Stomach (tissue), 8 donors: ENCODE measurements at regions not wholly inside any gene's neighbourhood (a gene's known extent, or its start where the extent isn't known, plus 50 kb on each side); places are given as distances from the start of the nearest gene placed in this dataset.

Experiments
- DNase-seq, 2 donors: peaks; one replicate each; pipeline versions ENCODE4 v3.0.0 to v3.0.0-alpha.2; 2013 to 2019
- H3K27ac ChIP-seq, 5 donors: fragments of 200-600 bp in 4 of 5; sonication (generic) in 4 of 5; one replicate each; pipeline ENCODE4 v1.5.1; 2013 to 2019; ENCODE audit warnings: mild to moderate bottlenecking in 1 of 5, moderate library complexity in 1 of 5
- H3K27me3 ChIP-seq, 3 donors: fragments of 200-600 bp; sonication (generic); one replicate each; pipeline ENCODE4 v1.5.1; 2017 to 2019; ENCODE audit warnings: mixed run types in 1 of 3
- H3K36me3 ChIP-seq, 4 donors: fragments of 200-600 bp; sonication (generic); 1 replicate in 3 of 4; 2 replicates in 1 of 4; pipeline ENCODE4 v1.5.1; 2016 to 2019
- H3K4me1 ChIP-seq, 4 donors: fragments of 200-600 bp; sonication (generic); one replicate each; pipeline ENCODE4 v1.5.1; 2016 to 2019
- H3K4me3 ChIP-seq, 4 donors: fragments of 200-600 bp; sonication (generic) in 3 of 4; one replicate each; pipeline ENCODE4 v1.5.1; 2016 to 2019; ENCODE audit warnings: mild to moderate bottlenecking in 1 of 4
- H3K9me3 ChIP-seq, 4 donors: fragments of 200-600 bp; sonication (generic); one replicate each; pipeline ENCODE4 v1.5.1; 2016 to 2019
- CTCF ChIP-seq, 7 experiments: fragments of 450-650 bp in 4 of 7; fragments of 200-600 bp in 3 of 7; sonication (generic) in 3 of 7; IDR thresholded peaks; one replicate each; pipeline ENCODE4 v1.5.1; 2016 to 2019; ENCODE audit warnings: antibody characterized with exemption in 7 of 7, control low read depth in 2 of 7, mild to moderate bottlenecking in 1 of 7
- EP300 ChIP-seq: sonication (generic); formaldehyde crosslinking; IDR thresholded peaks from one replicate; pipeline ENCODE4 v1.6.1; 2017; ENCODE audit warnings: antibody characterized with exemption
- POLR2A ChIP-seq, 4 donors: fragments of 450-650 bp; IDR thresholded peaks; one replicate each; pipeline ENCODE4 v1.6.1; 2016; ENCODE audit warnings: antibody characterized with exemption in 4 of 4, control low read depth in 2 of 4, mild to moderate bottlenecking in 1 of 4, moderate library complexity in 1 of 4
- POLR2AphosphoS5 ChIP-seq, 3 donors: sonication (generic); formaldehyde crosslinking; IDR thresholded peaks; one replicate each; pipeline ENCODE4 v1.6.1; 2016; ENCODE audit warnings: antibody characterized with exemption in 3 of 3
- WGBS, 5 donors: extraction: QIAGEN DNeasy Blood & Tissue Kit in 3 of 5; methylation state at CpG; one replicate each; pipeline versions ENCODE4 v1.1.5 to v1.1.7; 2013 to 2018; 5-methylcytosine and 5-hydroxymethylcytosine counted together
- intact Hi-C: fragments of 100-400 bp; cut with DNase I; formaldehyde crosslinking; loops from one replicate; pipeline ENCODE4 v1.15.1; 2023; ENCODE audit warnings: low total_unique reads
- donor health status: healthy with polysubstance abuse.
- donor health status: Bipolar disorder and iron deficiency.
- donor health status: healthy.

GRCh38 chr12:77273898-77274297, 208.5 kb upstream of the E2F7 start:
- no peak for DNase-seq
- H3K4me1 ChIP-seq = no peaks in the 10 kb centered on the region
- no peak overlapping the region for H3K27ac ChIP-seq
- H3K9me3 ChIP-seq = no peaks in the 10 kb centered on the region
- WGBS, 5 donors = 50 to 67% (median 62%) methylated on average over 1 of the region's 1 CpG
- no peaks in the 10 kb centered on the region for H3K36me3 ChIP-seq
- TF ChIP-seq POLR2AphosphoS5 (IDR thresholded peaks at IDR 0.05) (no peak), CTCF (IDR thresholded peaks at IDR 0.05) (no peak), EP300 (no peak), POLR2A (IDR thresholded peaks at IDR 0.05) (no peak)
- no peak overlapping the region for H3K4me3 ChIP-seq
- no peaks in the 10 kb centered on the region for H3K27me3 ChIP-seq
- intact Hi-C loops = no loop called here

- H3K27me3 ChIP-seq = no peaks in the 10 kb centered on the region
- WGBS, 5 donors = 19 to 33% (median 19%) methylated on average over 1 of the region's 1 CpG
- no peaks in the 10 kb centered on the region for H3K36me3 ChIP-seq
- no peaks in the 10 kb centered on the region for H3K4me1 ChIP-seq
- no peak overlapping the region for H3K27ac ChIP-seq
- DNase-seq = peak in 1 of 2 donors; percentile 52
- no peak for TF ChIP-seq POLR2AphosphoS5 (IDR thresholded peaks at IDR 0.05)
- no peak for TF ChIP-seq EP300
- TF ChIP-seq CTCF (IDR thresholded peaks at IDR 0.05) = no peak
- TF ChIP-seq POLR2A (IDR thresholded peaks at IDR 0.05) = no peak
- intact Hi-C loops = no loop called here
- H3K9me3 ChIP-seq = no peaks in the 10 kb centered on the region
- H3K4me3 ChIP-seq = no peak overlapping the region
Measured at GRCh38 chr12:77256956-77257355, 191.6 kb upstream of the E2F7 start.

GRCh38 chr12:77253321-77253720, 188.0 kb upstream of the E2F7 start:
- no peak for TF ChIP-seq POLR2A (IDR thresholded peaks at IDR 0.05)
- no peak for TF ChIP-seq CTCF (IDR thresholded peaks at IDR 0.05)
- TF ChIP-seq EP300 = no peak
- TF ChIP-seq POLR2AphosphoS5 (IDR thresholded peaks at IDR 0.05) = no peak
- no peaks in the 10 kb centered on the region for H3K36me3 ChIP-seq
- intact Hi-C loops = no loop called here
- H3K4me1 ChIP-seq = no peaks in the 10 kb centered on the region
- no peak overlapping the region for H3K27ac ChIP-seq
- no peaks in the 10 kb centered on the region for H3K9me3 ChIP-seq
- no peak overlapping the region for H3K4me3 ChIP-seq
- H3K27me3 ChIP-seq = no peaks in the 10 kb centered on the region
- no peak for DNase-seq
- 29 to 47% (median 38%) methylated on average over 2 of the region's 2 CpGs for WGBS, 5 donors

GRCh38 chr12:77251799-77252198, 186.4 kb upstream of the E2F7 start:
- intact Hi-C loops = no loop called here
- no peaks in the 10 kb centered on the region for H3K9me3 ChIP-seq
- H3K4me1 ChIP-seq = no peaks in the 10 kb centered on the region
- no peak overlapping the region for H3K27ac ChIP-seq
- H3K36me3 ChIP-seq = no peaks in the 10 kb centered on the region
- H3K27me3 ChIP-seq = no peaks in the 10 kb centered on the region
- TF ChIP-seq EP300 (no peak), POLR2A (IDR thresholded peaks at IDR 0.05) (no peak), CTCF (IDR thresholded peaks at IDR 0.05) (no peak), POLR2AphosphoS5 (IDR thresholded peaks at IDR 0.05) (no peak)
- WGBS, 5 donors = 76 to 94% (median 88%) methylated on average over 2 of the region's 2 CpGs
- no peak overlapping the region for H3K4me3 ChIP-seq
- DNase-seq = no peak
